Loucy (cell line): ENCODE measurements at regions not wholly inside any gene's neighbourhood (a gene's known extent, or its start where the extent isn't known, plus 50 kb on each side); places are given as distances from the start of the nearest gene placed in this dataset.

Experiments used
- CTCF ChIP-seq: fragments of 200-600 bp; sonication (generic); conservative IDR thresholded peaks from 2 replicates; pipeline ENCODE4 v1.5.1; 2014; ENCODE audit warnings: mild to moderate bottlenecking, antibody characterized with exemption, low read length
- EZH2phosphoT487 ChIP-seq: fragments of 200-600 bp; IDR thresholded peaks from 2 replicates; pipeline ENCODE4 v1.6.1; 2018; ENCODE audit warnings: antibody characterized with exemption, mild to moderate bottlenecking, moderate library complexity, borderline replicate concordance

- no peak for TF ChIP-seq CTCF
- TF ChIP-seq EZH2phosphoT487 = no peak
These were observed 460.8 kb downstream of the TBC1D4 start for GRCh38 chr13:75021151-75021550.
